Cardiac muscle cell (in vitro differentiated cells and primary cell): ENCODE measurements at regions not wholly inside any gene's neighbourhood (a gene's known extent, or its start where the extent isn't known, plus 50 kb on each side); places are given as distances from the start of the nearest gene placed in this dataset.

ENCODE experiments used
- DNase-seq, 2 donors: peaks; one replicate each; pipeline versions ENCODE4 v3.0.0 to v3.0.0-alpha.2; 2010 to 2017; ENCODE audit warnings: low read depth in 1 of 2, low spot score in 1 of 2
- H3K27ac ChIP-seq: fragments of 200-600 bp; sonication (generic); 2 replicates; pipeline ENCODE4 v1.5.1; 2016
- H3K27me3 ChIP-seq: fragments of 200-600 bp; sonication (generic); 2 replicates; pipeline ENCODE4 v1.6.0; 2016; ENCODE audit warnings: control low read depth
- H3K36me3 ChIP-seq: fragments of 200-600 bp; sonication (generic); 2 replicates; pipeline ENCODE4 v1.5.1; 2016; ENCODE audit warnings: control low read depth
- H3K4me1 ChIP-seq: fragments of 200-600 bp; sonication (generic); 2 replicates; pipeline ENCODE4 v1.8.1; 2017; ENCODE audit warnings: low read depth, mild to moderate bottlenecking, mixed run types
- H3K4me3 ChIP-seq: fragments of 200-600 bp; sonication (generic); 2 replicates; pipeline ENCODE4 v1.5.1; 2016; ENCODE audit warnings: mild to moderate bottlenecking
- H3K9me3 ChIP-seq: fragments of 200-600 bp; sonication (generic); 2 replicates; pipeline ENCODE4 v1.5.1; 2017; ENCODE audit warnings: low read depth, mild to moderate bottlenecking, control low read depth
- CTCF ChIP-seq: IDR thresholded peaks from 2 replicates; pipeline ENCODE4 v1.5.1; 2012; ENCODE audit warnings: low read depth, mild to moderate bottlenecking, low read length

- H3K27ac ChIP-seq = no peak overlapping the region
- H3K4me1 ChIP-seq = no peaks in the 10 kb centered on the region
Measured at GRCh38 chr1:194598098-194598497, 1411.7 kb upstream of the B3GALT2 start.

GRCh38 chr1:194586302-194586701 lies 1399.9 kb upstream of the B3GALT2 start:
- no peaks in the 10 kb centered on the region for H3K4me1 ChIP-seq
- no peak overlapping the region for H3K27ac ChIP-seq
- TF ChIP-seq CTCF = no peak
- H3K27me3 ChIP-seq = no peaks in the 10 kb centered on the region
- H3K36me3 ChIP-seq = no peaks in the 10 kb centered on the region
- H3K9me3 ChIP-seq = no peaks in the 10 kb centered on the region
- no peak for DNase-seq
- no peak overlapping the region for H3K4me3 ChIP-seq

More at GRCh38 chr1:194598098-194598497, 1411.7 kb upstream of the B3GALT2 start:
- no peak for TF ChIP-seq CTCF
- Histone ChIP-seq H3K9me3 (no peaks in the 10 kb centered on the region), H3K27me3 (no peaks in the 10 kb centered on the region), H3K4me3 (no peak overlapping the region), H3K36me3 (no peaks in the 10 kb centered on the region)
- DNase-seq = peak in 1 of 2 donors; percentile 34

- no peak for DNase-seq
- no peak overlapping the region for H3K4me3 ChIP-seq
- no peaks in the 10 kb centered on the region for H3K27me3 ChIP-seq
- no peak overlapping the region for H3K27ac ChIP-seq
- no peaks in the 10 kb centered on the region for H3K9me3 ChIP-seq
- no peaks in the 10 kb centered on the region for H3K4me1 ChIP-seq
- TF ChIP-seq CTCF = no peak
- no peaks in the 10 kb centered on the region for H3K36me3 ChIP-seq
Measured at GRCh38 chr1:194584052-194584451, 1397.6 kb upstream of the B3GALT2 start.

- Histone ChIP-seq H3K4me3 (no peak overlapping the region), H3K9me3 (no peaks in the 10 kb centered on the region), H3K36me3 (no peaks in the 10 kb centered on the region), H3K27me3 (no peaks in the 10 kb centered on the region), H3K4me1 (no peaks in the 10 kb centered on the region), H3K27ac (no peak overlapping the region)
- no peak for TF ChIP-seq CTCF
- DNase-seq = no peak
Measured at GRCh38 chr1:194570476-194570875, 1384.1 kb upstream of the B3GALT2 start.

GRCh38 chr1:194568610-194569009 lies 1382.2 kb upstream of the B3GALT2 start:
- Histone ChIP-seq H3K4me3 (no peak overlapping the region), H3K9me3 (no peaks in the 10 kb centered on the region), H3K36me3 (no peaks in the 10 kb centered on the region), H3K27me3 (no peaks in the 10 kb centered on the region), H3K4me1 (no peaks in the 10 kb centered on the region), H3K27ac (no peak overlapping the region)
- TF ChIP-seq CTCF = no peak
- DNase-seq = peak in 1 of 2 donors; percentile 25

GRCh38 chr1:194548071-194548470 lies 1361.7 kb upstream of the B3GALT2 start:
- no peak for DNase-seq
- Histone ChIP-seq H3K4me3 (no peak overlapping the region), H3K27ac (no peak overlapping the region), H3K4me1 (no peaks in the 10 kb centered on the region), H3K27me3 (no peaks in the 10 kb centered on the region), H3K9me3 (no peaks in the 10 kb centered on the region), H3K36me3 (no peaks in the 10 kb centered on the region)
- no peak for TF ChIP-seq CTCF
